Neural progenitor cell (in vitro differentiated cells): ENCODE measurements at regions not wholly inside any gene's neighbourhood (a gene's known extent, or its start where the extent isn't known, plus 50 kb on each side); places are given as distances from the start of the nearest gene placed in this dataset.

Experiments used
- DNase-seq: peaks from one replicate; pipeline ENCODE4 v3.0.0-alpha.2; 2016; ENCODE audit warnings: low spot score
- H2AFZ ChIP-seq: fragments of 200-600 bp; sonication (generic); replicated peaks from 2 replicates; pipeline ENCODE4 v1.6.1; 2016; ENCODE audit warnings: antibody characterized with exemption
- H3F3A ChIP-seq: fragments of 200-600 bp; sonication (generic); 2 replicates; pipeline ENCODE4 v1.6.1; 2016; ENCODE audit warnings: antibody characterized with exemption, low read depth
- H3K27ac ChIP-seq: fragments of 200-600 bp; sonication (generic); 2 replicates; pipeline ENCODE4 v1.5.1; 2016; ENCODE audit warnings: mild to moderate bottlenecking
- H3K27me3 ChIP-seq: fragments of 200-600 bp; sonication (generic); 2 replicates; pipeline ENCODE4 v1.6.1; 2016; ENCODE audit warnings: mild to moderate bottlenecking, moderate library complexity
- H3K36me3 ChIP-seq: fragments of 200-600 bp; sonication (generic); 2 replicates; pipeline ENCODE4 v1.5.1; 2016
- H3K4me1 ChIP-seq: fragments of 200-600 bp; sonication (generic); 2 replicates; pipeline ENCODE4 v1.6.1; 2016; ENCODE audit warnings: mixed run types
- H3K4me2 ChIP-seq: fragments of 200-600 bp; sonication (generic); 2 replicates; pipeline ENCODE4 v1.6.1; 2016
- H3K4me3 ChIP-seq: fragments of 200-600 bp; sonication (generic); 2 replicates; pipeline ENCODE4 v1.5.1; 2016
- H3K79me2 ChIP-seq: fragments of 200-600 bp; sonication (generic); 2 replicates; pipeline ENCODE4 v1.6.1; 2016; ENCODE audit warnings: low read depth
- H3K9ac ChIP-seq: fragments of 200-600 bp; sonication (generic); 2 replicates; pipeline ENCODE4 v1.6.1; 2016
- H3K9me3 ChIP-seq: fragments of 200-600 bp; sonication (generic); 2 replicates; pipeline ENCODE4 v1.5.1; 2016; ENCODE audit warnings: low read depth
- H4K20me1 ChIP-seq: fragments of 200-600 bp; sonication (generic); 2 replicates; pipeline ENCODE4 v1.6.1; 2016; ENCODE audit warnings: low read depth
- H3K27ac Mint-ChIP-seq: 3 replicates; pipeline ENCODE4 v1.8.0; 2021; ENCODE audit warnings: mixed read lengths
- H3K27me3 Mint-ChIP-seq: 2 replicates; pipeline ENCODE4 v1.8.0; 2022; ENCODE audit warnings: low read depth, mild to moderate bottlenecking, inconsistent platforms, moderate library complexity, mixed read lengths; ENCODE audit not compliant: insufficient read depth
- H3K36me3 Mint-ChIP-seq: 3 replicates; pipeline ENCODE4 v1.8.0; 2021; ENCODE audit warnings: mixed read lengths
- H3K4me1 Mint-ChIP-seq: 3 replicates; pipeline ENCODE4 v1.8.0; 2021; ENCODE audit warnings: mixed read lengths
- H3K4me3 Mint-ChIP-seq: 3 replicates; pipeline ENCODE4 v1.8.0; 2021; ENCODE audit warnings: mild to moderate bottlenecking, moderate library complexity, mixed read lengths
- H3K9me3 Mint-ChIP-seq: 3 replicates; pipeline ENCODE4 v1.8.0; 2020; ENCODE audit warnings: mixed read lengths
- EZH2 ChIP-seq: fragments of 200-600 bp; sonication (generic); IDR thresholded peaks from 2 replicates; pipeline ENCODE4 v1.6.1; 2017; ENCODE audit warnings: antibody characterized with exemption, mild to moderate bottlenecking, moderate library complexity
- EZH2phosphoT487 ChIP-seq: fragments of 200-600 bp; sonication (generic); IDR thresholded peaks from 2 replicates; pipeline ENCODE4 v1.6.1; 2017; ENCODE audit warnings: antibody characterized with exemption
- TF ChIP-seq, protein P1 (sequence below): fragments of 200-600 bp; sonication (generic); IDR thresholded peaks from 2 replicates; pipeline ENCODE4 v1.5.1; 2017; ENCODE audit warnings: antibody characterized with exemption, mild to moderate bottlenecking

- Histone ChIP-seq H4K20me1 (no peaks in the 10 kb centered on the region), H2AFZ (no peak overlapping the region), H3K4me1 (peaks cover 8% of the 10 kb centered on the region), H3K4me3 (no peak overlapping the region), H3K79me2 (no peaks in the 10 kb centered on the region), H3K4me2 (no peak overlapping the region), H3K9ac (no peak overlapping the region), H3K36me3 (no peaks in the 10 kb centered on the region), H3K27me3 (no peaks in the 10 kb centered on the region), H3F3A (no peaks in the 10 kb centered on the region), H3K9me3 (no peaks in the 10 kb centered on the region), H3K27ac (no peak overlapping the region)
- H3K9me3 Mint-ChIP-seq: no peaks in the 10 kb centered on the region
- TF ChIP-seq EZH2phosphoT487 (no peak), EZH2 (no peak)
- TF ChIP-seq, protein P1, sequence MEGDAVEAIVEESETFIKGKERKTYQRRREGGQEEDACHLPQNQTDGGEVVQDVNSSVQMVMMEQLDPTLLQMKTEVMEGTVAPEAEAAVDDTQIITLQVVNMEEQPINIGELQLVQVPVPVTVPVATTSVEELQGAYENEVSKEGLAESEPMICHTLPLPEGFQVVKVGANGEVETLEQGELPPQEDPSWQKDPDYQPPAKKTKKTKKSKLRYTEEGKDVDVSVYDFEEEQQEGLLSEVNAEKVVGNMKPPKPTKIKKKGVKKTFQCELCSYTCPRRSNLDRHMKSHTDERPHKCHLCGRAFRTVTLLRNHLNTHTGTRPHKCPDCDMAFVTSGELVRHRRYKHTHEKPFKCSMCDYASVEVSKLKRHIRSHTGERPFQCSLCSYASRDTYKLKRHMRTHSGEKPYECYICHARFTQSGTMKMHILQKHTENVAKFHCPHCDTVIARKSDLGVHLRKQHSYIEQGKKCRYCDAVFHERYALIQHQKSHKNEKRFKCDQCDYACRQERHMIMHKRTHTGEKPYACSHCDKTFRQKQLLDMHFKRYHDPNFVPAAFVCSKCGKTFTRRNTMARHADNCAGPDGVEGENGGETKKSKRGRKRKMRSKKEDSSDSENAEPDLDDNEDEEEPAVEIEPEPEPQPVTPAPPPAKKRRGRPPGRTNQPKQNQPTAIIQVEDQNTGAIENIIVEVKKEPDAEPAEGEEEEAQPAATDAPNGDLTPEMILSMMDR: no peak
- H3K36me3 Mint-ChIP-seq: no peaks in the 10 kb centered on the region
- H3K27ac Mint-ChIP-seq: no peak overlapping the region
- DNase-seq: no peak
- H3K27me3 Mint-ChIP-seq: peaks cover 5% of the 10 kb centered on the region
- H3K4me1 Mint-ChIP-seq: peaks cover 15% of the 10 kb centered on the region
- H3K4me3 Mint-ChIP-seq: no peak overlapping the region
Measured at GRCh38 chr15:31474059-31474868, 147.6 kb downstream of the KLF13 start.

DNA sequence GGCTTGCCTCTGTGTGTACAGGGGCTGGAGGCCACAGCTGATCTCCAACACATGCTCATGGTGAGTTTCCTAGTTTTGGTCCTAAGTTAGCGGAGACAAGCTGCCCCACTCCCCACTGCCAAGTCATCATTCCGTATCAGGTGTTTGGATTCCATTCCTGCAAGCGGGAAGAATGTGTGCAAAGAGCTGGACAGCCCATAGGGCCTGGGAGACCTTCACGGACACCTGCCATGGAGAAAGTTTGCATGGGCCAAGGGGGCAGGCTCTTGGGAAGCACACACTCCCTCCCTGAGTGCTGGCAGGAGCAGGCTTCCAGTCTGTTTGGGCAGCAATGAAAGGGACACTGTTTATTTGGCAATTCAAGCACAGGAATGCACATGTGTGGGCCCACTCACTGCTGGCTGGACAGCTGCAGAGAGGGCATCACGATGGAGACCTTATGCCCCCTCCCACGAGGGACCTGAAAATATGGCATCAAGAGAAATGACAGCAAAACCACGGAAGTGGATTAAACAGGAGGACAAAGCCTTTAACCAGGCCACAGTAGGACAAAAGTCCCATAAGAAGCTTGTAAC, 149.7 kb downstream of the KLF13 start:
- Mint-ChIP-seq H3K27ac (no peak overlapping the region), H3K9me3 (no peaks in the 10 kb centered on the region), H3K4me3 (no peak overlapping the region), H3K4me1 (peaks cover 15% of the 10 kb centered on the region), H3K27me3 (peaks cover 11% of the 10 kb centered on the region), H3K36me3 (no peaks in the 10 kb centered on the region)
- peaks cover 8% of the 10 kb centered on the region for H3K4me1 ChIP-seq
- no peak overlapping the region for H3K27ac ChIP-seq
- H3K9ac ChIP-seq: no peak overlapping the region
- H3K36me3 ChIP-seq: no peaks in the 10 kb centered on the region
- H3K79me2 ChIP-seq: no peaks in the 10 kb centered on the region
- H3K4me3 ChIP-seq: no peak overlapping the region
- no peak overlapping the region for H2AFZ ChIP-seq
- no peaks in the 10 kb centered on the region for H3K9me3 ChIP-seq
- no peak overlapping the region for H3K4me2 ChIP-seq
- no peak for DNase-seq
- TF ChIP-seq EZH2 (no peak), EZH2phosphoT487 (no peak)
- TF ChIP-seq, protein P1: no peak
- H3K27me3 ChIP-seq: no peaks in the 10 kb centered on the region
- H4K20me1 ChIP-seq: no peaks in the 10 kb centered on the region
- H3F3A ChIP-seq: no peaks in the 10 kb centered on the region

DNA sequence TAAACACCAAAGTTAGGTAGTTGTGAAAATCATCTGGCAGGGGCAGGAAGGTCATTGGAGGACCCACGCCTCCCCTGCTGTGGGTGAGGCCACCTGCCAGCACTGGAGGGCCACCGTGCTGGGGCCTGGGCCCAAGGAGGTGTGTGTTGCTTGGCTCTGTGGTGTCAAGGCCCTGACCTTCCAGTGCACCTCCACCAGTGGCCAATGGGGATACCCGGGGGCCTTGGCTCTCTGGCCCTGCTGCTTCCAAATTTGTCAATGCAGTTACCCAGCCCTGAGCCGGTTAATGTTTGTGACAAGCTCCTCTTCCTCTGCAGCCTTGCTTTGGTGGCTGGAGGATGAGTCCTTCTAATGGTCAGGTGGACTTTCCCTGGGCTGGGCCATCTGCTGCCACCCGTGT, 150.2 kb downstream of the KLF13 start:
- no peak overlapping the region for H3K4me3 ChIP-seq
- peaks cover under 1% of the 10 kb centered on the region for H3K27me3 ChIP-seq
- Mint-ChIP-seq H3K36me3 (no peaks in the 10 kb centered on the region), H3K4me3 (no peak overlapping the region), H3K9me3 (no peaks in the 10 kb centered on the region), H3K27ac (no peak overlapping the region), H3K27me3 (peaks cover 13% of the 10 kb centered on the region), H3K4me1 (peaks cover 15% of the 10 kb centered on the region)
- no peaks in the 10 kb centered on the region for H3K9me3 ChIP-seq
- no peak overlapping the region for H3K9ac ChIP-seq
- H3K4me2 ChIP-seq: no peak overlapping the region
- no peaks in the 10 kb centered on the region for H3K36me3 ChIP-seq
- H4K20me1 ChIP-seq: no peaks in the 10 kb centered on the region
- no peak for DNase-seq
- H3K79me2 ChIP-seq: no peaks in the 10 kb centered on the region
- H3F3A ChIP-seq: no peaks in the 10 kb centered on the region
- H2AFZ ChIP-seq: no peak overlapping the region
- TF ChIP-seq EZH2phosphoT487: no peak
- peaks cover 8% of the 10 kb centered on the region for H3K4me1 ChIP-seq
- no peak overlapping the region for H3K27ac ChIP-seq

DNA sequence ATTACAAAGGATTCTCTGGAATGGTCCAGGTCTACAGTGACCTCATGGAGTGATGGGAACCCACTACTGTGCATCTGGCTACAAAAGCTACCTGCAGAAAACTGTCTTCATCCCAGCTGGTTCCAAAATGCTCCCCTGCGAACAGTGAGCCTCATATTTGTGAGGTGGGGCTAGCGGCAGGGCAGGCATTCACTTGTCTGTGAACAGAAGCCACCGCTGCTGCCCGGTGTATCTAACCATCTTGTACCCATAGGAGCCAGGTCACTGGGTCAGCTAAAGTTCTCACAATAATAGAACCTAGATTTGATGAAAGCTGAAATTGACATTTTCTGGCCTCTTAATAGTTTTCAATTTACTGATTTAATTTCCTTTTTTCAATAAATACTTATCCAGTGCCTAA, 150.7 kb downstream of the KLF13 start:
- Mint-ChIP-seq H3K36me3 (no peaks in the 10 kb centered on the region), H3K4me3 (no peak overlapping the region), H3K9me3 (no peaks in the 10 kb centered on the region), H3K27ac (no peak overlapping the region), H3K4me1 (peaks cover 12% of the 10 kb centered on the region), H3K27me3 (peaks cover 15% of the 10 kb centered on the region)
- H3K27ac ChIP-seq: no peak overlapping the region
- H4K20me1 ChIP-seq: no peaks in the 10 kb centered on the region
- peaks cover 5% of the 10 kb centered on the region for H3K27me3 ChIP-seq
- no peak overlapping the region for H3K4me3 ChIP-seq
- H3K4me2 ChIP-seq: no peak overlapping the region
- H3K9me3 ChIP-seq: no peaks in the 10 kb centered on the region
- no peak for TF ChIP-seq EZH2
- TF ChIP-seq, protein P1: no peak
- no peak for TF ChIP-seq EZH2phosphoT487
- no peak for DNase-seq
- H3K9ac ChIP-seq: no peak overlapping the region
- no peaks in the 10 kb centered on the region for H3K36me3 ChIP-seq
- no peak overlapping the region for H2AFZ ChIP-seq
- peaks cover 8% of the 10 kb centered on the region for H3K4me1 ChIP-seq
- no peaks in the 10 kb centered on the region for H3K79me2 ChIP-seq
- no peaks in the 10 kb centered on the region for H3F3A ChIP-seq
